C4-2B (cell line): ENCODE measurements at regions not wholly inside any gene's neighbourhood (a gene's known extent, or its start where the extent isn't known, plus 50 kb on each side); places are given as distances from the start of the nearest gene placed in this dataset.

ENCODE experiments used
- H3K27ac ChIP-seq: fragments of 450-650 bp; 2 replicates; pipeline ENCODE4 v1.5.1; 2017
- CTCF ChIP-seq: fragments of 450-650 bp; conservative IDR thresholded peaks from 2 replicates; pipeline ENCODE4 v1.5.1; 2017; ENCODE audit warnings: mild to moderate bottlenecking
- ZFX ChIP-seq: fragments of 450-650 bp; IDR thresholded peaks from 2 replicates; pipeline ENCODE4 v1.6.1; 2017

GRCh38 chr11:134682577-134682976 is 270.5 kb upstream of the B3GAT1 start:
- no peak overlapping the region for H3K27ac ChIP-seq
- no peak for TF ChIP-seq ZFX
- TF ChIP-seq CTCF, result no peak

- no peak overlapping the region for H3K27ac ChIP-seq
- TF ChIP-seq ZFX, result no peak
- TF ChIP-seq CTCF, result no peak
Observed at GRCh38 chr11:134679592-134679991, 267.6 kb upstream of the B3GAT1 start.

GRCh38 chr11:134678744-134679143 is 266.7 kb upstream of the B3GAT1 start:
- no peak overlapping the region for H3K27ac ChIP-seq
- TF ChIP-seq ZFX (no peak), CTCF (no peak)

- no peak overlapping the region for H3K27ac ChIP-seq
- TF ChIP-seq ZFX (no peak), CTCF (no peak)
Observed at GRCh38 chr11:134677891-134678551, 266.0 kb upstream of the B3GAT1 start.

- TF ChIP-seq CTCF (no peak), ZFX (no peak)
- no peak overlapping the region for H3K27ac ChIP-seq
Observed at GRCh38 chr11:134677397-134677822, 265.4 kb upstream of the B3GAT1 start.

- TF ChIP-seq ZFX (no peak), CTCF (no peak)
- H3K27ac ChIP-seq, result no peak overlapping the region
Observed at GRCh38 chr11:134676516-134677287, 264.7 kb upstream of the B3GAT1 start.

GRCh38 chr11:134675983-134676382 is 263.9 kb upstream of the B3GAT1 start:
- no peak for TF ChIP-seq ZFX
- TF ChIP-seq CTCF, result no peak
- H3K27ac ChIP-seq, result no peak overlapping the region
